HG03457 (cell line): ENCODE measurements at regions not wholly inside any gene's neighbourhood (a gene's known extent, or its start where the extent isn't known, plus 50 kb on each side); places are given as distances from the start of the nearest gene placed in this dataset.
"Not testable (repeated sequence)": the region's sequence is repeated elsewhere in the genome, so short reads cannot be mapped to it uniquely, and the experiment has no call there.

Source experiments
- ATAC-seq: cut with Tn5 transposase; IDR thresholded peaks from one replicate; pipeline ENCODE4 v1.9.1; 2021; ENCODE audit warnings: moderate number of reproducible peaks; ENCODE audit not compliant: unreplicated experiment

DNA sequence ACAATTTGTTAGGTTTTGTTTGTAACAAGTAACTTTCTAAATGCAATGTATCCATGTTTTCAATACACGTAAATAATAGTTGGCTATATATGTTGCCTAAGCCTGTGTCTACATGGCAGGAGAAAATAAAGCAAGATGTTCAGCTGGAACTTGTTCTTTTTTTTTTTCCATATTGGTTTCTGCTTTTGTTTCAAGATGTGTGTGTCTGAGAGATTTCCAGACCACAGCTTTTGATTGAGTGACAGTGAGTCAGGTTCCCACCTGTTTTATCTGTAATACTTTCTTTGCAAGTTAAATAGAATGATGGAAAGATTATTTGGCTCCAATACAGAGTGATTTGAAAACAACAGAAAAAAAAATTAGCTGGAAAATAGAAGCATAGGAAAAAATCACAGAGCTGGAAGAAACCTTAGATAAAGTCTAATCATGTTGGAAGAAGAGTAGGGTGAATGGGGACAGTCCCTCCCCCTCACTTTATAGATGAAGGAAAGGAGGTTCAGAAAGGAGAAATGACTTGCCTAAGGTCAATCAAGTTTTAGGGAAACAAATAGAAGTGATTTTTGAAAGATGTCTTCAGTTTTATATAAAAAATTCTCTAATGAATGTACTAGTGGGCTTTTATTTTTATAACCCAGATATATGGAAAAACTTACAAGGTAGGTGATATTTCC lies 150.9 kb upstream of the STMND1 start:
- no peak for ATAC-seq

GRCh38 chr6:16950302-16950701 lies 151.5 kb upstream of the STMND1 start:
- ATAC-seq, result no peak

DNA sequence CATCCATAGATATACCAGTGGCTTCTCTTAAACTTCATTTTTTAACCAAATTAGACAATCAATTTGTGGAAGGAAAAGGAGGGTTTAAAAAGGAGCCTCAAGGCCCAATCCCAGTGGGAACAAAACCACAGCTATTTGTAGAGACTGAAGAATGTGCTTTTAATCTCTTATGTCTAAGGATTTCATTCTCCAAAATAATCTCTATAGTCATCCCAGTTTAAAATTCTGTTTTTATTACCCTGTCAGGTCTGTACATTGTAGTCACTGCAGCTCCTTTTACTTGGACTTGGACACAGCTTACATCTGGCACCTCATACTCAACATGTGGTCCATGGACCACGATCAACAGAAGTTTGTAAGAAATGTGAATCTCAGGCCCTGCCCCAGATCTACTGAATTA lies 152.1 kb upstream of the STMND1 start:
- no peak for ATAC-seq

DNA sequence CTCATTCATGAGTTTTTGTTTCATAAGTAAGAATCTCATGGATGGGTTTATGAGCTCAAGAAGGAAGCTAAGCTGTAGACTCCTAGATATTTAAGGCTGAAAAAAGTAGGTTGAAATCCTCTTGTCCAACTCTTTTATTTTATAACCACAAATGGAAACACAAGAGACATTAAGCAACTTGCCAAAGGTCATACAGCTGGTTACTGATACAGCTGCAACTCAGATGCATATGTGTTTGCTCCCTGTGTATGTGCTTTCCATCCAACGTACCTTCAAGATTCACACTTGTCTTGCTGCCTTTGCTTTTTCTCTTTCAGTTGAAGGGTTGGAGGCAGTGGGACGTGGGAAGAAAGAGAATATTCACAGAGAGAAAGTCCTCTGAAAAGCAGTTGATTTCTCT lies 153.5 kb upstream of the STMND1 start:
- ATAC-seq, result no peak

DNA sequence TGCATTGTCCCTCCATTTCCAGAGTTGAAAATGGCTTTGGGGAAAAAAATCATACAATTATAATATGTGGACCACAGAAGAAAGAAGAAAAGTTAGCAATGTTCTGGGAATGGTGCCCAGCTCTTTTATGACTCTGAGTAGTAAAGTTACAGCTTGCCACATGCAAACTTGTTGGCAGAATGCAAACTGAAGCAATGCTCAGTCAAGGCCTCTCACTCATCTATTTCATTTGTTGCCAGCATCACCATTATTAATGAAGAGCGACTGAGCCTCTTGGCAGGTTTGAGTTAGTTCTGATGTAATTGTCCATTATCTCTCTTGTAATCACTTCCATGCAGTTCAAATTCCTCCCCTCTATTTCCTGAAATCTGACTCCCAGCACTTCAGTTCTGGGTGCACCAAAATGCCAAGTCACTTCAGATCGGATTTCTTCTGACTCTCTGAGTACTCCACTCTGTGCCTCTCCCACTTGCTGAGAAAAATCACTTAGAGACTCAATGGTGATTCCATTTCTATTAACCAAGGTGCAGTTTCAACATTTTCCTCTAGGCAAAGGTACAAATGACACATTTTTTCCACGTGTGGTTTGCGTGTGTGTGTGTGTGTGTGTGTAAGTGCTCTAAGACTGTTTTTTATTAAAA lies 154.4 kb upstream of the STMND1 start:
- no peak for ATAC-seq

- ATAC-seq, result no peak
These were observed 157.3 kb upstream of the STMND1 start for GRCh38 chr6:16944596-16944995.

GRCh38 chr6:16939839-16940238 lies 162.0 kb upstream of the STMND1 start:
- no peak for ATAC-seq

GRCh38 chr6:16939351-16939750 lies 162.5 kb upstream of the STMND1 start:
- no peak for ATAC-seq

DNA sequence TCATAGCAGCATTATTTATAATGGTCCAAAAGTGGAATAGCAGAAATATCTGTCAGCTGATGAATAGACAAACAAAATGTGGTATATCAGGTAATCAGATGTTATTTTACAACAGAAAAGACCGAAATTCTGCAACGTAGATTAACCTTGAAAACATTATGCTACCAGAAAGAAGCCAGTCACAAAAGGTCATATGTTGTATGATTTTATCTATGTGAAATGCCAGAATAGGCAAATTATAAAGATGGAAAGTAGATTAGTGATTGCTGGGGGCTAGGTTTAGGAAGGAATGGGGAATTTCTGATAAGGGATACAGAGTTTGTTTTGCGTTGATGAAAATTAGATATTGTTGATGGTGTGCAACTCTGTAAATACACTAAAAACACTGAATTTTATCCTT lies 165.0 kb upstream of the STMND1 start:
- ATAC-seq, result no peak

DNA sequence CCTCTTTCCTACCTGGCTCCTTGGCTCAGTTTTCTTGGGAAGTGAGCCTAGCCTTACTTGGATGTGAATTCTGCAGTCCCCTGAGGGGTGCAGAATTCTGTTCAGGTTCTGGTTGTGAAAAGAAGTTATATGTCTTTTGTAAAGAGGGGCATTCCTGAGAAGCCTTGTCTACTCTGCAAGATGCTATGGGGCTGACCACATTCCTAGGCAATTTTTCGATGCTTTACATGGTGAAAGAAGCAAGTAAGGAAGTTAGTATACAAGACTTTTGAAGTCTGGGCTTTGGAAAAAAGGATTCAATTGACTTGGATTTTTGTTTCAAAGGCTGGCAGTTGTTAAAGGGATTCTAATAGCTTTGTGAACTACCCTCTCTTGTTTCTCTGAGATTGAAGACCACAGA lies 167.9 kb upstream of the STMND1 start:
- ATAC-seq, result no peak

DNA sequence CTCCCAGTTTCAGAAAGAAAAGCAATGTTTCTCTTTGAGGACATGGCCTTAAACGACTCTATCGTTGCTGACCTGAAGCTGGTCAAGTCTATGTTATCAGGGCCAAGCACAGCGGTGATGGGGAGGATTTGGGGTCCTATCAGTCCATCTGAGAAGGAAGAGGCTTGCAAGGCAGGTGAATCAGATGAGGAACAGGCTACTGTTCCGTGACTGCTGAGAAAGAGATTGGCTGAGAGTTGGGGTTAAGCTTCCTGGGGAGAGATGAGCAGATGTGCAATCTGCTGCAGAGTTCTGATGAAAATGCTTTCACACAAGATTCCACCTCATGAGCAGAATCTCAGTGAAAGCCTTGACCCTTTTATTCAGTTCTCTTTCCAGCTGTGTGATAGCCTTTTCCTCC lies 168.3 kb upstream of the STMND1 start:
- ATAC-seq, result no peak

GRCh38 chr6:16932920-16933319 lies 168.9 kb upstream of the STMND1 start:
- ATAC-seq, result no peak

DNA sequence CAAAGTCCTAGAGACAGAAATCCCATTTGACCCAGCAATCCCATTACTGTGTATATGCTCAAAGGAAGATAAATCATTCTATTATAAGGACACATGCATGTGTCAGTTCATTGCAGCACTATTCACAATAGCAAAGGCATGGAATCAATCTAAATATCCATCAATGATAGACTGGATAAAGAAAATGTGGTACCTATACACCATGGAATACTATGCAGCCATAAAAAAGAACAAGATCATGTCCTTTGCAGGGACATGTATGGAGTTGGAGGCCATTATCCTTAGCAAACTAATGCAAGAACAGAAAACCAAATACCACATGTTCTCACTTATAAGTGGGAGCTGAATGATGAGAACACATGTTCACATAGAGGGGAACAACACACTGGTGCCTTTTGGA lies 169.8 kb upstream of the ATXN1 start:
- not testable (repeated sequence) for ATAC-seq

- no peak for ATAC-seq
These were observed 169.2 kb upstream of the ATXN1 start for GRCh38 chr6:16930432-16930831.

- no peak for ATAC-seq
These were observed 168.5 kb upstream of the ATXN1 start for GRCh38 chr6:16929809-16930208.

DNA sequence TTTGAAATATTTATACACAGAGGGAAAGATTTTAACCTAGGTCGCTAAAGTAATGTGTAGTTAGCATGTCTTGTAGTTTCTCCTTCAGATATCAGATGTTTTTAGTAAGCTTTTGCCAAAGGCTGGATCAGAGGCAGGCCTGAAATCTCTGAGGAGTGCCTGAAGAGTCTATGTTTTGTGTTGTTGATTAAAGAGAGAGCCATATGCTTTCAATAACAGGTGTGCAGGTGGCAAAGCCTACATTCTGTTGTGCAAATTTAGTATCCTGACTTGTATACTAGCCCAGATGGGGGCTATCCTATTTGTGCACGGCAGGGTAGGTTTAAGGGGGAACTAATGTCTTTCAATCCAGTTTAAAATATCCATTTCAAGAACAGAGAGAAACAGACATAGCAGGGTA lies 167.1 kb upstream of the ATXN1 start:
- no peak for ATAC-seq

- ATAC-seq, result no peak
These were observed 165.9 kb upstream of the ATXN1 start for GRCh38 chr6:16927205-16927604.

DNA sequence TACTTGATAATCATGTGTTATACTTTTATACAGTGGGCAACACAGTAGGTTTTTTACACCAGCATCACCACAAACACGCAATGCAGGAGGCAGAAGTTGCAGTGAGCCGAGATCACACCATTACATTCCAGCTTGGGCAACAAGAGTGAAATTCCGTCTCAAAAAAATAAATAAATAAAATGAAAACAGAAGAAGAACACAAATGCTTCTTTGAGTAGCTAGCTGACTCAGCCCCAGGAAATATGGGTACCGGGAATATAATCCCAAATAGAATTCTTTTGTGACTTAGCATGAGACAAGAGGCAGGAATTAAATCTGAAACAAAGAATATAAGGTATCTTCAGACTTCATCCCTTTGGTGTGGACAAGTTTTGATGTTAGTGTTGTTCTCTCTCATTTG lies 164.2 kb upstream of the ATXN1 start:
- no peak for ATAC-seq

DNA sequence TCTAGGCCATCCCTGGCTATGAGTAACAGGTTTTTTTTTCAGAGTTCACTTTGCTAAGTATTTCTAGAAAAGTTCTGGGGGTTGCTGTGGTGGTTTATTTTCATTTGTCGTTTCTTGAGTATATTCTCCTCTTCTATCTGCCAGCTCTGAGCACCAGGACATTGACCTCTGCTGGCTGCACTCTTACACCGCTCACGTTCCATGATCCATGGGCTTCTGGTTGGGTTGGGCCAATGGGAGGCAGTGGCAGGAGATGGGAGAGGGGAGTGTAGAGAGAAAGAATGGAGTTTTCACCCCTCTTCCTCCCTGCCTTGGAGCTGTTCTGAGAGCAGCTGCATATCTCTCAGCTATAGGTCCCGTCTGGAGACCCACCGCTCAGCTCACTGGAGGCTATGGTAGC lies 161.0 kb upstream of the ATXN1 start:
- ATAC-seq, result no peak

- ATAC-seq, result no peak
These were observed 160.3 kb upstream of the ATXN1 start for GRCh38 chr6:16921399-16922110.

DNA sequence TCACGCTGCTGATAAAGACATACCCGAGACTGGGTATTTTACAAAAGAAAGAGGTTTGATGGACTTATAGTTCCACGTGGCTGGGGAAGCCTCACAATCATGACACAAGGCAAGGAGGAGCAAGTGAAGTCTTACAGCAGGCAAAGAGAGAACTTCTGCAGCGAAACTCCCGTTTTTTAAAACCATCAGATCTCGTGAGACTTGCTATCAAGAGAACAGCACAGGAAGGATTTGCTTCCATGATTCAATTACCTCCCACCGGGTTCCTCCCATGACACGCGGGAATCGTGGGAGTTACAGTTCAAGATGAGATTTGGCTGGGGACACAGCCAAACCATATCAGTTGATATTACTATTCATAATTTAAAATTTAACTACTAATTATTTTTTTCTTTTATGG lies 157.3 kb upstream of the ATXN1 start:
- no peak for ATAC-seq

- no peak for ATAC-seq
These were observed 152.9 kb upstream of the ATXN1 start for GRCh38 chr6:16914184-16914583.
